ENCODE measurements at regions not wholly inside any gene's neighbourhood (a gene's known extent, or its start where the extent isn't known, plus 50 kb on each side); places are given as distances from the start of the nearest gene placed in this dataset.

DNA sequence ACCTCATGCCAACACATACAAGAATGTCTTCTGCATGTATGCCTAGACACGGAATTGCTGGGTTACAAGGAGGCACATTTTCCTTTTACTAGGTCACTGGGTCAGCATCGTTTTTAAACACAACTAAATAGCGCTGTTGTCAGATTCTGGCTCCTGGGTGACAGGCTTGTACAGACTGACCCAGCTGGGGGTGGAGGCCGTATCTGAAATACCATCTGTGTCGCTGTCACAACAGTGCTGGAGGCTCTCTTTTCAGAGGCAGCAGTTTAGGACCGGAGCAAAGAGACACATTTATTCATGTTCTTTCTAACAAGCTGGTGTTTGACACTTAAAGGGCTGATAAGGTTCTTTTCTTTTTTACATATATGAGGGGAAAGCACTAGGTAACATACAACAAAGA, 403.0 kb upstream of the ASIC2 start:
- no peak overlapping the region for H3K4me3 ChIP-seq (replicated peaks in 1 of 3; ENCODE audit: insufficient read depth in 1 of 3, low read depth in 2 of 3, low read length in 3 of 3)
- H3K4me2 ChIP-seq (ENCODE audit: low read depth, low read length) = no peak overlapping the region
- FAIRE-seq (no peak), ATAC-seq (no peak), DNase-seq (ENCODE audit: low spot score) (no peak)
- no peaks in the 10 kb centered on the region; the same call in 1 of the 2 replicates for H4K20me1 ChIP-seq (ENCODE audit: insufficient read depth, low read length)
- H3K79me2 ChIP-seq (ENCODE audit: insufficient read depth, low read length) = no peaks in the 10 kb centered on the region
- ChIA-PET POLR2A (no interaction called here), CTCF (ENCODE audit: low intra/inter-chr PET ratio, low total read pairs) (no interaction called here)
- H3K27ac ChIP-seq (ENCODE audit: extremely low read length, insufficient read depth, low read length) = no peak overlapping the region
- H3K9ac ChIP-seq (ENCODE audit: insufficient read depth, low read depth, low read length) = no peak overlapping the region
- no peaks in the 10 kb centered on the region for H3K4me1 ChIP-seq (ENCODE audit: insufficient read depth, low read length)
- intact Hi-C loops (cut with micrococcal nuclease; ENCODE audit: unreplicated experiment) = no loop called here
- 0% methylated on average over 6 of the region's 6 CpGs for whole genome bisulfite sequencing (ENCODE audit: low lambda C conversion rate)
- in situ Hi-C loops (cut with HindIII; ENCODE audit: extremely low pct_ligation_motif_present, low pct_unique_long_range_greater_than_20kb) = no loop called here
- no peaks in the 10 kb centered on the region for H3K36me3 ChIP-seq (replicated peaks in 1 of 2; ENCODE audit: control insufficient read depth in 1 of 2, insufficient read depth in 2 of 2, low read length in 2 of 2)
- H3K27me3 ChIP-seq (ENCODE audit: control insufficient read depth in 1 of 2, insufficient read depth in 2 of 2, low read length in 2 of 2) = no peaks in the 10 kb centered on the region
- no peak overlapping the region for H2AFZ ChIP-seq (ENCODE audit: low read length)
- TF ChIP-seq BRCA1 (CRISPR knock-in tag; IDR thresholded peaks at IDR 0.05) (no peak), MEIS2 (CRISPR knock-in tag; IDR thresholded peaks at IDR 0.05) (no peak), ZNF17 (CRISPR knock-in tag; IDR thresholded peaks at IDR 0.05) (no peak), ZNF672 (CRISPR knock-in tag; IDR thresholded peaks at IDR 0.05) (no peak), SRSF4 (IDR thresholded peaks at IDR 0.05; ENCODE audit: low read depth, low read length, poor library complexity, severe bottlenecking) (no peak)
- TF ChIP-seq, protein P1, sequence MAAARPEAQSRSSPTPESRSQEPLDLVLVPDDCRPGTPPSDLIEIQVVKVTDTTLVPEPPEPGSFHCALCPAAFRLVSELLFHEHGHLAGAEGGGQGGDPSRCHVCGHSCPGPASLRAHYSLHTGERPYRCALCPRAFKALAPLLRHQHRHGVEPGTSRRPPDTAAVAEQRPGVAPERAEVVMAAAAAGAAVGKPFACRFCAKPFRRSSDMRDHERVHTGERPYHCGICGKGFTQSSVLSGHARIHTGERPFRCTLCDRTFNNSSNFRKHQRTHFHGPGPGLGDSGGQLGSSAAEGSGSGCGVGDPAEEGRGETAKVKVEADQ (CRISPR knock-in tag; IDR thresholded peaks at IDR 0.05; ENCODE audit: borderline replicate concordance) = no peak
- BruUV-seq (replicated peaks) = no TSS peak
- no peaks in the 10 kb centered on the region for H3K9me3 ChIP-seq (ENCODE audit: low read length)

DNA sequence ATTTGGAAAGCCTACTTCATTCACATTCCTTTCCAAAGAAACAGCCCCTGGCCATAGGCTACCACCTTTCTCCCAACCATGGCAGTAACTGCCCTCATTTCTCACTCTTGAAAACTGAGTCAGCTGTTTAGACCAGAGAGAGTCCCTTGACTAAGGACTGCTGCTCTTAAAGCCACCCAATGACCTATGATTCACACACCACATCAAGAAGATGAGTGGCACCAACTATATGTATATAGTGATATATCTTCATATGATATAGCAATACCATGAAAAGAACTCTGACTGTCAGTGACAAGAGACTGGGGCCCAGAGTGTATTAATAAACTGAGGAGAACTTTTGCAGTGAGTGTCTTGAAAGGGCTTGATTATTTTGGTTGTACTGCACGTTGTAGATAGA, 404.5 kb upstream of the ASIC2 start:
- no peaks in the 10 kb centered on the region for H3K4me1 ChIP-seq (ENCODE audit: insufficient read depth, low read length)
- no peak overlapping the region for H3K4me3 ChIP-seq (replicated peaks in 1 of 3; ENCODE audit: insufficient read depth in 1 of 3, low read depth in 2 of 3, low read length in 3 of 3)
- FAIRE-seq (no peak), ATAC-seq (no peak), DNase-seq (ENCODE audit: low spot score) (no peak)
- ChIA-PET CTCF (ENCODE audit: low intra/inter-chr PET ratio, low total read pairs) (no interaction called here), POLR2A (no interaction called here)
- H3K9ac ChIP-seq (ENCODE audit: insufficient read depth, low read depth, low read length) = no peak overlapping the region
- intact Hi-C loops (cut with micrococcal nuclease; ENCODE audit: unreplicated experiment) (no loop called here), in situ Hi-C loops (cut with HindIII; ENCODE audit: extremely low pct_ligation_motif_present, low pct_unique_long_range_greater_than_20kb) (no loop called here)
- TF ChIP-seq MAFK (conservative IDR thresholded peaks at IDR 0.05 in 1 of 2, IDR thresholded peaks at IDR 0.05 in 1 of 2; ENCODE audit: low read length in 2 of 2) (peak in 1 of 2 experiments; percentile 29; a peak in 1 of 4 replicates), TCF12 (IDR thresholded peaks at IDR 0.05) (no peak), TCF12 (CRISPR knock-in tag; IDR thresholded peaks at IDR 0.05) (no peak)
- H3K4me2 ChIP-seq (ENCODE audit: low read depth, low read length) = no peak overlapping the region
- H3K27ac ChIP-seq (ENCODE audit: extremely low read length, insufficient read depth, low read length) = no peak overlapping the region
- no peaks in the 10 kb centered on the region for H3K36me3 ChIP-seq (replicated peaks in 1 of 2; ENCODE audit: control insufficient read depth in 1 of 2, insufficient read depth in 2 of 2, low read length in 2 of 2)
- H4K20me1 ChIP-seq (ENCODE audit: insufficient read depth, low read length) = no peaks in the 10 kb centered on the region
- H3K9me3 ChIP-seq (ENCODE audit: low read length) = no peaks in the 10 kb centered on the region
- H2AFZ ChIP-seq (ENCODE audit: low read length) = no peak overlapping the region
- BruUV-seq (replicated peaks) = no TSS peak
- 0% methylated on average over 1 of the region's 1 CpG for WGBS (ENCODE audit: low lambda C conversion rate)
- H3K79me2 ChIP-seq (ENCODE audit: insufficient read depth, low read length) = no peaks in the 10 kb centered on the region
- H3K27me3 ChIP-seq (ENCODE audit: control insufficient read depth in 1 of 2, insufficient read depth in 2 of 2, low read length in 2 of 2) = no peaks in the 10 kb centered on the region; a peak in 1 of 5 replicates

All from HepG2 (cell line).